ENCODE measurements at regions not wholly inside any gene's neighbourhood (a gene's known extent, or its start where the extent isn't known, plus 50 kb on each side); places are given as distances from the start of the nearest gene placed in this dataset.

GRCh38 chr9:776086-776485 is 65.4 kb upstream of the DMRT1 start:
- no peak for DNase-seq

DNA sequence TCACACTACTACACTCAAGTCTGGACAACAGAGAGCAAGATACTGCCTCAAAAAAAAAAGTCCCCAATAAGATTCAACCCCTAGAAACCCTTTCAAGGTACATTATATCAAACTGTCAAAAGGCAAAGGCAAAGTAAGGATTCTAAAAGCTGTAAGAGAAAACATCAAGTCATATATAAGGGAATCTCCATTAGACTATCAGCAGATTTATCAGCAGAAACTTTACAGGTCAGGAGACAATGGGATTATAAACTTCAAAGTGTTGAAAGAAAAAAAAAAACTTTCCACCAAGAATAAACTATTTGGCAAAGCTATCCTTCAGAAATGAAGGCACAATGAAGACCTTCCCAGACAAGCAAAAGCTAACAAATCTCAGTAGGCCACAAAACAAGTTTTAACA is 63.5 kb upstream of the DMRT1 start:
- no peak for DNase-seq

DNA sequence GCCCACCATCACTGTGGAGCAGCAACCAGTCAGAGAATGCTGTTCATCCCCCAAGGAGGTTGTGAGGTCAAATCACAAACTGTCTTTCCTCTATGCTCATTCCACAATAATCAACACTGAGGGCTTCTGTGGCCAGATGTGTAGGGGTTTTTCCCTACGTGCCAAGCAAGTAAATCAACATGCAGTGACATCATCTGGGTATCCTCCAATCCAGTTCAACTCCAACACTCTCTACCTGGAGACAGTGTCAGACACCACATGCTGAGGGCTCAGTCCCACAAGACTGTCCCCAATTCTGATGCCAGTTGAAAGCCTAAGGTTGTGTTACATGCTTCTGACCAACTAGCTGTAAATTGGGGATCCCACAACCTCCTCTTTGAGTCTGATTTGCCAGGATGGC is 57.3 kb upstream of the DMRT1 start:
- DNase-seq: no peak

GRCh38 chr9:784916-785315 is 56.6 kb upstream of the DMRT1 start:
- no peak for DNase-seq

- DNase-seq: no peak
Observed at GRCh38 chr9:785997-786396, 55.5 kb upstream of the DMRT1 start.

DNA sequence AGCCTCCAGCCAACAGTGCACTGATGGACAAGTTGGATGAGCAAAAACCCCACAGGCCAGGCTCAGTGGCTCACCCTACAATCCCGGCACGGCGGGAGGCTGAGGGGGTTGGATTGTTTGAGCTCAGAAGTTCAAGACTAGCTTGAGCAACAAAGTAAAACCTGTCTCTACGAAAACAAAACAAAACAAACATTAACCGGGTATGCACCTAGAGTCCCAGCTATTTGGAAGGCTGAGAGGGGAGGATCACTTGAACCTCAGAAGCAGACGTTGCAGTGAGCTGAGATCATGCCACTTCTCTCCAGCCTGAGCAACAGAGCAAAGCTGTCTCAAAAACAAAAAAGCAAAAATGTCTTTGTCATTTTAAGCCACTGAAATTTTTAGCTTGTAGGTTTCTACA is 55.1 kb upstream of the DMRT1 start:
- no peak for DNase-seq

DNA sequence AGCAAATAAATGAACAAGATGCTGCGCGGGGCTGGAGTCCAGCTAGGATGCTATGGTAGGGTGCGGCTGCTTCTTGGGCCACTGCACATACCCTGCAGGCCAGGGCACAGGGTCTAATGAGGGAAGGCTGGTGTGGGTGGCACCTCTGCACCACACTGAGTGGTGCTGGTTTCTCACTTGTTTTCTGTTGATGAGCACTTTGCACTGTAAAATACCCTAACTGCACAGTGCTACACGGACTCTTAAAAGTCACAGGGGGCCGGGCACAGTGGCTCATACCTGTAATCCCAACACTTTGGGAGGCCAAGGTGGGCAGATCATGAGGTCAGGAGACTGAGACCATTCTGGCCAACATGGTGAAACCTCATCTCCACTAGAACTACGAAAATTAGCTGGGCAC is 52.7 kb upstream of the DMRT1 start:
- no peak for DNase-seq

Measured in T1000 (cell line).